Naive thymus-derived CD4-positive, alpha-beta T cell (primary cell): ENCODE measurements at regions not wholly inside any gene's neighbourhood (a gene's known extent, or its start where the extent isn't known, plus 50 kb on each side); places are given as distances from the start of the nearest gene placed in this dataset.

ENCODE experiments used
- ATAC-seq: fragments of 150-1000 bp; cut with Tn5 transposase; 2 replicates; pipeline ENCODE4 v1.10.0; 2021; ENCODE audit warnings: mild to moderate bottlenecking, moderate library complexity
- CTCF ChIA-PET: fragments of 350-600 bp; sonication (Branson Sonifier 250); formaldehyde crosslinking; loops from one replicate; lab custom pipeline; 2021; ENCODE audit warnings: antibody characterized with exemption; lab: Charles Lee
- POLR2A ChIA-PET: fragments of 350-600 bp; sonication (Branson Sonifier 250); formaldehyde crosslinking; loops from one replicate; lab custom pipeline; 2021; ENCODE audit warnings: antibody characterized with exemption, inconsistent platforms; lab: Charles Lee
- DNase-seq, 9 donors: peaks; one replicate each; pipeline versions ENCODE4 v3.0.0 to v3.0.0-alpha.2; 2020 to 2022; ENCODE audit warnings: mixed read lengths in 1 of 9
- H3K27ac ChIP-seq: one replicate; pipeline ENCODE4 v1.7.0; 2013; ENCODE audit warnings: mild to moderate bottlenecking, low read depth, low read length, moderate library complexity
- H3K27me3 ChIP-seq, 2 donors: one replicate each; pipeline ENCODE4 v1.7.0; 2013; ENCODE audit warnings: low read length in 2 of 2, mild to moderate bottlenecking in 2 of 2, moderate library complexity in 2 of 2; ENCODE audit not compliant: control insufficient read depth in 2 of 2, insufficient read depth in 2 of 2
- H3K36me3 ChIP-seq, 3 experiments: 1 replicate in 2 of 3; 2 replicates in 1 of 3; pipeline ENCODE4 v1.7.0; 2013; ENCODE audit warnings: low read length in 3 of 3, mild to moderate bottlenecking in 3 of 3, moderate library complexity in 1 of 3; ENCODE audit not compliant: insufficient read depth in 3 of 3, control insufficient read depth in 2 of 3
- H3K4me1 ChIP-seq, 2 donors: one replicate each; pipeline ENCODE4 v1.7.0; 2013; ENCODE audit warnings: low read length in 2 of 2, mild to moderate bottlenecking in 2 of 2, moderate library complexity in 1 of 2; ENCODE audit not compliant: control insufficient read depth in 2 of 2, insufficient read depth in 2 of 2
- H3K4me3 ChIP-seq: 2 replicates; pipeline ENCODE4 v1.7.0; 2013; ENCODE audit warnings: mild to moderate bottlenecking, low read length
- H3K9me3 ChIP-seq, 3 experiments: 1 replicate in 2 of 3; 2 replicates in 1 of 3; pipeline ENCODE4 v1.7.0; 2013; ENCODE audit warnings: low read length in 3 of 3; ENCODE audit not compliant: control insufficient read depth in 2 of 3
- H3K27ac Mint-ChIP-seq, 9 donors: one replicate each; pipeline ENCODE4 v1.8.0; 2020 to 2022; ENCODE audit warnings: mixed read lengths in 9 of 9, mild to moderate bottlenecking in 8 of 9, moderate library complexity in 5 of 9, inconsistent platforms in 2 of 9
- H3K27me3 Mint-ChIP-seq, 5 donors: one replicate each; pipeline ENCODE4 v1.8.0; 2021 to 2022; ENCODE audit warnings: mixed read lengths in 5 of 5, mild to moderate bottlenecking in 1 of 5
- H3K36me3 Mint-ChIP-seq, 5 donors: one replicate each; pipeline ENCODE4 v1.8.0; 2020 to 2022; ENCODE audit warnings: mixed read lengths in 5 of 5, mild to moderate bottlenecking in 3 of 5, inconsistent platforms in 1 of 5
- H3K4me1 Mint-ChIP-seq, 7 donors: one replicate each; pipeline ENCODE4 v1.8.0; 2020 to 2022; ENCODE audit warnings: mixed read lengths in 7 of 7, mild to moderate bottlenecking in 3 of 7, inconsistent platforms in 1 of 7
- H3K4me3 Mint-ChIP-seq, 10 donors: one replicate each; pipeline ENCODE4 v1.8.0; 2020 to 2022; ENCODE audit warnings: mild to moderate bottlenecking in 10 of 10, mixed read lengths in 10 of 10, moderate library complexity in 6 of 10, inconsistent platforms in 2 of 10
- H3K9me3 Mint-ChIP-seq, 11 donors: one replicate each; pipeline ENCODE4 v1.8.0; 2020 to 2022; ENCODE audit warnings: mixed read lengths in 11 of 11, mild to moderate bottlenecking in 4 of 11, inconsistent platforms in 1 of 11, moderate library complexity in 1 of 11
- intact Hi-C, 2 donors: fragments of 100-400 bp; cut with micrococcal nuclease; formaldehyde crosslinking; loops; one replicate each; pipeline ENCODE4 v1.15.1; 2023

DNA sequence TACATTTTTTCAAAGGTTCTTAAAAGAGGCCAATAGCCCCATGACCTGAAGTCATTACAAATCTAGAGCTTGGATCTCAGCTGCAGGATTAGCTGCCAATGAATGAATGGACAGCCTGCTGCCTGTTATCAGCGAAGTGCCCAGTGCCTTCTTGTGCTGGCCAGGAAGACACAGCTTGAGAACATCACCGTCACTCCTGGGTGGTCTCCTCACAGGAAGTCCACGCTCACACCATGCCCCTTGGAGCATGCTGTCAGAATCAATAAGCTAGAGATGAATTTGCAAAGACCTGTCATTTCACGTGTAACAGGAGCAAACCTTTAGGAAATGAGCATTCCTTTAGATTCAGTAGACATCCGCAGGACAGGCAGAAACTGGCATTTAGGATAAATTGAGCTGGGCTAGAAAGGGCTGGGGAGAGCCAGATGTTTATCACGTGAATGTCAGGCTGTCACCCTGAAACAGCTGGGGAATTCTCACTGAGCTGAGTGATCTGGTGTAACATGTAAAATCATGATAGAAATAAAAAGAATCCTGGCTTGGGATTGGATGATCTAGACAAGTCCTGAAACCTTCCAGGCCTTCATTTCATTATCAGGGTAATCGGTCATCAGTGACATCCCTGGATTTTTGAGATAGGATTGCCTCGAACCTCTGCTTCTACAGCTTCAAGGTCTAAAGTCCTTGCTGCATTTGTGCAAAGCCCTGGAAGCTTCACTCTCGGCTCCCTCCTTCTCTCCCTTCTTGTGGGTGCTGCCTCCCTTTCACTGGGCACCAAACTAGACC is 49.9 kb upstream of the MEDAG start:
- peaks cover 0 to 16% (median 4%) of the 10 kb centered on the region in 5 donors for H3K27me3 Mint-ChIP-seq
- H3K9me3 Mint-ChIP-seq = peaks cover 0 to 3% (median 0%) of the 10 kb centered on the region in 11 donors
- H3K4me3 ChIP-seq = no peak overlapping the region
- DNase-seq = no peak
- H3K9me3 ChIP-seq = no peaks in the 10 kb centered on the region
- H3K4me1 ChIP-seq = no peaks in the 10 kb centered on the region
- ChIA-PET CTCF (no interaction called here), POLR2A (no interaction called here)
- intact Hi-C loops = no loop called here
- H3K27ac Mint-ChIP-seq = no peak overlapping the region
- no peaks in the 10 kb centered on the region for H3K27me3 ChIP-seq
- H3K36me3 ChIP-seq = no peaks in the 10 kb centered on the region
- no peak overlapping the region for H3K4me3 Mint-ChIP-seq
- ATAC-seq = no peak
- peaks cover 0 to 2% (median 0%) of the 10 kb centered on the region in 7 donors for H3K4me1 Mint-ChIP-seq
- no peaks in the 10 kb centered on the region for H3K36me3 Mint-ChIP-seq
- H3K27ac ChIP-seq = no peak overlapping the region
